Stimulated activated CD4-positive, alpha-beta T cell treated with anti-CD3 and anti-CD28 coated beads, TNF-alpha, amount 100 ng/mL, for 4 hours (primary cell): ENCODE measurements at regions not wholly inside any gene's neighbourhood (a gene's known extent, or its start where the extent isn't known, plus 50 kb on each side); places are given as distances from the start of the nearest gene placed in this dataset.

Experiments used
- DNase-seq, 3 experiments: peaks; one replicate each; pipeline ENCODE4 v3.0.0-alpha.2; 2020; ENCODE audit warnings: low read depth in 3 of 3

DNA sequence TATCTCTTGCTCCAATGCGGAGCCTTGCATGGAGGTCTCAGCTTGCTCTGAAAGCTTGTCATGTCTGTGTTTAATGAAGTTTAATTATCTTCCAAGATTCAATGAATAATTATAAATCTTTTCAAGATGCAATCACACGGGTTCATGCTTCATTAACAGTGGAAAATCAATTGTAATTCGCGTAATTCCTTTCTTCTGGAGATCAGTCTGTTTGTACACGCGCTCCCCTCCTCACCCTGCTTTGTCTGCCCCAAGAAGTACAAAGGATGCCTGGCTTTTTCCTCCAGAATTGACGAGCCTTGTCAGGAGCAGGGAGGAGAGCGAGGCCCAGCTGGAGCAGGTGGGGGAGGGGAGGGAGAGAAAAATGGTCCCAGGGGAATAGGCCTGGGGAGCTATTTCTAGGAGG is 65.0 kb upstream of the DISP3 start:
- no peak for DNase-seq

DNA sequence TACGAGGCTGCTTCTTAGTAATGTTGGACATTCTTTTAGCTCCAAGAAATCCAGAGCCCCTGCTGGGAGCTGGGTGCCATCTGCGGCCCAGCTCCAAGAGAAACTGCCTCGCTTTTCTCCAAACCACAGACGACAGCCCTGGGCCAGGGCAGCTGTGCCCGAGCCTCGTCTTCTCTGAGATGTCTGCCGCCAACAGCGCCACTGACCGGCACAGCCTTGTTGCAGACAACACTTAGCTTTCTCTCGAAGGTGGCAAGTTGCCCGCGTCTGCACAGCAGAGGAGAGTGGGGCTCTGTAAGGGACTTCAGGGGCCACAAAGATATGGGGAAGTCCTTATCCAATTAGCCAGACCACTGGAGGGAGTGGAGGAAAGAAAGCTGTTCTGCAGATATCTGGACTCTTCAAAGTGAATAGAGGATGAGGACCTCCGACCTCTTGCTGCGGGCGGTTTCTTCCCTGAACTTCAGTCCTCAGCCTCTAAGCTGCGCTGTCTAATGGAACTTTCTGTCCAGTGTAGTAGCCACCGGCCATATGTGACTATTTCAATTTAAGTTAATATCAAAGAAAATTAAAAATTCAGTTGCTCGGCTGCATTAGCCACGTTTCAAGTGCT is 63.9 kb upstream of the DISP3 start:
- no peak for DNase-seq

DNA sequence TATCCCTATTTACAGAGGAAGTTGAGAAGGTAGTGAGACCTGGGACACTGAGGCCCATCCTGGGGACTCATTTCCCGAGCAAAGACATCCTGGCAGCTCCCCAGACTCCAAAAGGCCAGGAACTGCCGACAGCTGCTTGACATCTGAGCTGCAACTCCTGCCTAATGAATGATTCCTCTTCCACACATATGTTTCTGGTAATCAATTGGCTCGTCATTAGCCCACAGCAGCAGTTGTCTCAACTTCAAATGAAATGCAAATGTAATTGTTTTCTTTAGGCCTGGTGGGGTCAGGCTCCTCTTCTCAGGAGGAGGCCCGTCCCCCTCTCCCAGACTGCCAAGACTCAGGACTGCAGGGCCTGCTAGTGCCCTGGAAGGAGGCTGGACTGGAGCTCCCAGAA is 61.8 kb upstream of the DISP3 start:
- DNase-seq, result no peak

DNA sequence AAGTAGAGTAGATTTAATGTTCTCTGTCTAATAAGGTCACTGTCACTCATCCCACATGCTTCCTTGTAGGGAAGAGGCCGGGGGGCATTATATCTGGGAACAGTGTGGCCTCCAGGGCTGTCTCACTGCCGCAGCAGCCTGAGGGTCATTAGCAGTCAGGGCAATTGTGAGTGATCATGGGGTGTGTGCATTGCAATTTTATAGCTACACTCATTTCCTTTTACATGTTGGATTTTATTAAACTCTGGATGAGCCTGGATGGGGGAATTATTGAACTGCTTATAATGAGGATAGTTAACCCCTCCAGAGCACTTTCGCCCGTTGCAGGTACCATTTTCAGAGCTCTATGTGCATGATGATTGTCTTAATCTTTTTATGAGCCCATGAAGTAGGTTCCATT is 60.9 kb upstream of the DISP3 start:
- no peak for DNase-seq

DNA sequence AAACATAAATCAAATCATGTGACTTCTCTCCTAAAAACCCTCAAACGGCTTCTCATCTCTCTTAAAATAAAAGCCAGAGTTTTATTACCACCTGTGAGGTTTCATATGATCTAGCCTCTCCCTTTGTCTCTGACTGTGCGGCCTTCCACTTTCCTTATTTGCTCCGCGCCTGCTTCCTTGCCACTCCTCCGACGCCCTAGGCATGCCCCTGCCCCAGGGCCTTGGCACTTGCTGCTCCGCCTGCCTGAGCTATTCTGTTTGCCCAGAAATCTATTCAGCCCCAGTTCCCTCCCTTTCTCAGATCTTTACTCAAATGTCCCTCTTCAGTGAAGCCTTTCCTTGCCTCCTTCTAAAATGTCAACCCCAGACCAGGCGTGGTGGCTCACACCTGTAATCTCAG is 57.5 kb upstream of the DISP3 start:
- DNase-seq, result no peak

DNA sequence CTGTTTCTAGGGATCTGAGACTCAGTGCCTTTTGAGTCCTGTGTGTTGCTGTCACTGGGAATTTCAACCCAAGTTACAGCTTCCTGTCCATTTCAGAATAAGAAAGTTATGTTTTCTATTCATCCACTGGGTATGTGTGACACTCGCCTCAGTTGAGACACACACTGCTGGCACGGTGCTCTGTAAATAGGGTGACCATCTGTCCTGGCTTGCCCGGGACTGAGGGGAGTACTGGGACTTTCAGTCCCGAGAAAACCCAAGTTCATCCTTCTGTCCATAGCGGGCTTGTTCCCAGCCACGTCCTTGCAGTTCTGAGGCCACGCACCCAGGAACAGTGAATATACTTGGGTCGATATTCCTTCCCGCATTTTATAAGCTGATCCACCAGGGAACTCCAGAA is 56.3 kb upstream of the DISP3 start:
- DNase-seq, result no peak

DNA sequence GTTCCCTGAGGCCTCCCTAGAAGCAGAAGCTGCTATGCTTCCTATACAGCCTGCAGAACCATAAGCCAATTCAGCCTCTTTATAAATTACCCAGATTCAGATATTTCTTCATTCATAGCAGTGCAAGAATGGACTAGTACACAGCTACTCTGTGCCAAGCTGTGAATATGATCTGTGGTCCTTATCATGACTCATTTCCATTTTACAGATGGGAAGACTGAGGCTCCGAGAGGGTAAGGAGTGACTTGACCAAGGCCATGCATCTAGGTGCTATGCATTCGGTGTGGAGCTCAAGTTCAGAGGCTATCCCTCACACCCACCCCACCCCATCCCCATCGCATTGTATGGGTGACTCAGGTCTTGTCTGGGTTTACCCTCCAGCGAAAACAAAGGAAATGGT is 52.3 kb upstream of the DISP3 start:
- no peak for DNase-seq

DNA sequence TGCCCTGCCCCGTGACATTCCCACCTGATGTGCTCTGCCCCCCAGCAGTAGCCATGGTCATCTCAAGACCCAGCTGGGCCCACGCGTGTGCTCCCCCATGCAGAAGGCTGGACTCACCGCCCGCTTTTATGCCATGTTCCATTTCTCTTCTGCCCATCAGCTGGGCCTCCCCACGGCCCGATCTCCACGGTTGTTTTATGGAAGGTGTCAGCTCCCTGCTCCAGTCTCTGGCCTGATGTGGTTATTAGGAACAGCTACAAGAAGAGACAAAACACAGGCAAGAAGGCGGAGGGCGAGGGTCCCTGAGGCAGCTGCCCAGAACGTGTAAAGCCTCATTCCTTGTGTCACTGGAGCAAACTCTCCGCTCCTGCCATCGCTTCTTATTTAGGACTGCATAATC is 50.2 kb upstream of the DISP3 start:
- no peak for DNase-seq
